ENCODE measurements at regions not wholly inside any gene's neighbourhood (a gene's known extent, or its start where the extent isn't known, plus 50 kb on each side); places are given as distances from the start of the nearest gene placed in this dataset.

- TF ChIP-seq CTCF (IDR thresholded peaks at IDR 0.05) (no peak), POLR2A (IDR thresholded peaks at IDR 0.05) (no peak), EP300 (IDR thresholded peaks at IDR 0.05; ENCODE audit: low read depth) (no peak)
These were observed 377.0 kb downstream of the ZNF674 start for GRCh38 chrX:46168254-46168653.

Measured in transverse colon (tissue), 3 donors.